ENCODE measurements at regions not wholly inside any gene's neighbourhood (a gene's known extent, or its start where the extent isn't known, plus 50 kb on each side); places are given as distances from the start of the nearest gene placed in this dataset.

GRCh38 chr10:60521974-60522405 is 132.3 kb upstream of the ANK3 start:
- TF ChIP-seq ZNF384 (IDR thresholded peaks at IDR 0.05): no peak; the same call in 1 of the 2 replicates
- no peak for TF ChIP-seq NFRKB (IDR thresholded peaks at IDR 0.05)

Measured in HEK293T (cell line).